ENCODE measurements at regions not wholly inside any gene's neighbourhood (a gene's known extent, or its start where the extent isn't known, plus 50 kb on each side); places are given as distances from the start of the nearest gene placed in this dataset.

DNA sequence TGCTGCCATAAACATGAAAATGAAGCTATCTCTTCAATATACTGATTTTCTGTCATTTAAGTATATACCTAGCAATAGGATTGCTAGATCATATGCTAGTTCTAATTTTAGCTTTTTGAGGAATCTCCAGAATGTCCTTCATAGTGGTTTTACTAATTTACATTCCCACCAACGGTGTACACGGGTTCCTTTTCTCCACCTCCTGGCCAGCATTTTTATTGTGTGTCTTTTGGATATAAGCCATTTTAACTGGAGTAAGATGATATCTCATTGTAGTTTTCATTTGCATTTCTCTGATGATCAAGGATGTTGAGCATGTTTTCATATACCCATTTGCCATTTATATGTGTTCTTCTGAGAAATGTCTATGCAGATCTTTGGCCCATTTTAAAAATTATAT is 446.5 kb downstream of the GABRG2 start:
- H3K4me3 ChIP-seq (ENCODE audit: low read depth, low read length) = no peak overlapping the region
- DNase-seq (ENCODE audit: low read depth) = no peak
- TF ChIP-seq, protein P1, sequence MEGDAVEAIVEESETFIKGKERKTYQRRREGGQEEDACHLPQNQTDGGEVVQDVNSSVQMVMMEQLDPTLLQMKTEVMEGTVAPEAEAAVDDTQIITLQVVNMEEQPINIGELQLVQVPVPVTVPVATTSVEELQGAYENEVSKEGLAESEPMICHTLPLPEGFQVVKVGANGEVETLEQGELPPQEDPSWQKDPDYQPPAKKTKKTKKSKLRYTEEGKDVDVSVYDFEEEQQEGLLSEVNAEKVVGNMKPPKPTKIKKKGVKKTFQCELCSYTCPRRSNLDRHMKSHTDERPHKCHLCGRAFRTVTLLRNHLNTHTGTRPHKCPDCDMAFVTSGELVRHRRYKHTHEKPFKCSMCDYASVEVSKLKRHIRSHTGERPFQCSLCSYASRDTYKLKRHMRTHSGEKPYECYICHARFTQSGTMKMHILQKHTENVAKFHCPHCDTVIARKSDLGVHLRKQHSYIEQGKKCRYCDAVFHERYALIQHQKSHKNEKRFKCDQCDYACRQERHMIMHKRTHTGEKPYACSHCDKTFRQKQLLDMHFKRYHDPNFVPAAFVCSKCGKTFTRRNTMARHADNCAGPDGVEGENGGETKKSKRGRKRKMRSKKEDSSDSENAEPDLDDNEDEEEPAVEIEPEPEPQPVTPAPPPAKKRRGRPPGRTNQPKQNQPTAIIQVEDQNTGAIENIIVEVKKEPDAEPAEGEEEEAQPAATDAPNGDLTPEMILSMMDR (IDR thresholded peaks at IDR 0.05; ENCODE audit: low read depth, low read length, missing control alignments) = no peak

DNA sequence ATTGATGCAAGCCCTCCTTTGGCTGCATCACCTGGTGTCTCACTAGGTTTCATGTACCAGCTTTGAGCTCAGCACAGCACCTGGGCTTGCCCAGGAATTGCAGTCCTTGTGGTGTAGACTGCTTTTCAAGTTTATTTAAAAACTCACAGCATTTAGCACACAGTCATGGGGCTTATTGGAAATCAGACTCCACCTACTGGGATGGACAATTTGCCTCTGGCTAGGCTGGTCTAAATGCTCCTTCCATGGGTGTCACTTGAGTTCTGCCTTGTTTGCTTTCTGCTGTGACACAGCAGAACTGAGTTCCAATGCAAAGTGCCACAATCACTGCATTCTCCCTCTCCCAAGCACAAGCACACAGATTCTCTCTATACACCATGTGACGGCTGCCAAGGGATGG is 453.3 kb downstream of the GABRG2 start:
- DNase-seq (ENCODE audit: low read depth) = no peak
- no peak overlapping the region for H3K4me3 ChIP-seq (ENCODE audit: low read depth, low read length)
- TF ChIP-seq, protein P1 (IDR thresholded peaks at IDR 0.05; ENCODE audit: low read depth, low read length, missing control alignments) = no peak

DNA sequence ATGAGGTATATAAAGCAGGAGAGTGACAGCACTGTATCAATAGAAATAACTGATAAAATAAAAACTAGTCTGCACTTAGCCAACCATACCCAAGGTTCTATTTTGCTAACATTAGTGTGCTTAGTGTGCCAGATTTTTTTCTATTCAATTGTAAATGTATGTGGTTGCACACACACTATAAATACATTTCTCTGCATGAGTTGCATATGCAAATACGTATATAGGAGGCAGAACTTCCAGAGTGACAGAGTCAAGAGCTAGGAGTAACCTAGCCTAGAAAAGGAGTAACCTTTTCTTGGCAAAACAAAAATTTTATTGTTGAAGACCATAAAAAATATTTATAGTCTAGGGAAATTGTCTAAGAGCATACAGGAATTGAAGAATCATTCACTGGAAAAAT is 461.6 kb downstream of the GABRG2 start:
- TF ChIP-seq, protein P1 (IDR thresholded peaks at IDR 0.05; ENCODE audit: low read depth, low read length, missing control alignments) = no peak

DNA sequence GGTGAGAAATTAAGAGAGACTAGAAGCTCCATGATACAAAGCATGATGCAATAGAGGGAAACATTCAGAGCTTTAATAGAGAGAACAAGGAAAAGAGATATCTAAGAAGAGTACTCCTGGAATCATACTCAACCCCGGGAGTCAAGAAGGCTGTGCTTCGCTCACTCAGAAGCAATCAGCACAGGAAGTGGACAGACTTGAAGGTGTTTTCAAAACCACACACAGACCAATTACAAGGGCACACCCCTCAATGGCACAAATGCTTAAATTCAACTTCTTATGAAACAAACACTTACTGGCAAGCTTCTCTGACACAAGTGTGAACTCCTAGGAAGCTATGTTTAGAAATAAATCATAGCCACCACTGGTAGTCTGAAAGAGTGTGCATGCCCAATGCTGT is 462.3 kb downstream of the GABRG2 start:
- TF ChIP-seq, protein P1 (IDR thresholded peaks at IDR 0.05; ENCODE audit: low read depth, low read length, missing control alignments) = no peak
- no peak for DNase-seq (ENCODE audit: low read depth)
- no peak overlapping the region for H3K4me3 ChIP-seq (ENCODE audit: low read depth, low read length)

More for the DNA sequence above, 461.6 kb downstream of the GABRG2 start:
- no peak for DNase-seq (ENCODE audit: low read depth)
- no peak overlapping the region for H3K4me3 ChIP-seq (ENCODE audit: low read depth, low read length)

DNA sequence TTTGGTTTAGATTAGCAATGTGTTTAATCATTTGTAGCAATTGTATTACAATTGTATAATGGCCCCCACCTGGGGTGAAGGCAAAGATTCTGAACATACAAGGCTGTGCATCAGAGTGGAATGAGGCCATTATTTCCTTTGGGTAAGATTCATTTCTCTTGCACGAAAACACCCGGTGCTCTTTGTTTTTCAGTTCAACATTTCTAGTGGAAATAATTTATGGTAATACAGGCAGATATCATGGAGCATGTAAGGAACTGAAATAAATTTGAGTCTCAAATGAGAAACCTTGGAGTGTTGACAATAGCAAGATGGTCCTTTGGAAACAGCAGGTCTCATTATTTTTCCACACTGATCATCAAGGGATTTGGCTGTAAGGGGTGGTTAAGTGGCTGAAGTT is 475.9 kb downstream of the GABRG2 start:
- TF ChIP-seq, protein P1 (IDR thresholded peaks at IDR 0.05; ENCODE audit: low read depth, low read length, missing control alignments) = no peak
- DNase-seq (ENCODE audit: low read depth) = no peak

DNA sequence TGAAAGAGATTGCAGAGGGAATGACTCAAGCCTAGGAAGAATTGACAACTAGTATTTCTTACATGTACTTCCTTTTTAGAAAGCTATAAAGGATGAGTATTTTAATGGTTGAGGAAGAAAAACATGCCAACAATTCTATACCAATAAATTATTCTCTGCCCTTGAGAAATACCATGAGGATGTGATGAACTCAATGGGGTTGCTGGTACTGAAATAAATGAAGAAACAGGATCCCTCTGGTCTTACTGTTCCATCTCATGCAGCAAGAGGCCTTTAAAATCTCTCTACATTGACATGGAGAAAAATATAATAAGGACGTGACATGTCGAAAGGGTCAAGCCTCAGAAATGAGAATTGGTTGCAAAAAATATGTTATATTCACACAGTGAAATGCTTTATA is 477.3 kb downstream of the GABRG2 start:
- no peak overlapping the region for H3K4me3 ChIP-seq (ENCODE audit: low read depth, low read length)
- TF ChIP-seq, protein P1 (IDR thresholded peaks at IDR 0.05; ENCODE audit: low read depth, low read length, missing control alignments) = no peak
- DNase-seq (ENCODE audit: low read depth) = no peak

More for the DNA sequence above, 475.9 kb downstream of the GABRG2 start:
- no peak overlapping the region for H3K4me3 ChIP-seq (ENCODE audit: low read depth, low read length)

DNA sequence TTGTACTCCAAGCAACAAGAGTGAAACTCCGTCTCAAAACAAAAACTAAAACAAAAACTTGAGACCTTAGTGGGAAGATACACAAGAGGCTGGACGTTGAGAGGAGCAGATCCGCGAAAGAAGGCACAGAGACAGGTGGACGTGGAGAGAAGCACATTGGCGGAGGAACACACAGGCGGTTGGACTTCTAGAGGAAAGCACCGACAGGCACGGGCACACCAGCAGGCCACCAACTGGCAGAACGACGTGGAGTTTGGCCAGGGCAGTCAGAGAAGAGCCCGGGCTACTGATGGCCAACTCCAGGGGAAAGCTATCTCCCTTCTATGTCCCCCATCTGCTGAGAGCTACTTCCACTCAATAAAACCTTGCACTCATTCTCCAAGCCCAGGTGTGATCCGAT is 482.7 kb downstream of the GABRG2 start:
- TF ChIP-seq, protein P1 (IDR thresholded peaks at IDR 0.05; ENCODE audit: low read depth, low read length, missing control alignments) = no peak
- DNase-seq (ENCODE audit: low read depth) = no peak
- no peak overlapping the region for H3K4me3 ChIP-seq (ENCODE audit: low read depth, low read length)
